HT1080 (cell line): ENCODE measurements at regions not wholly inside any gene's neighbourhood (a gene's known extent, or its start where the extent isn't known, plus 50 kb on each side); places are given as distances from the start of the nearest gene placed in this dataset.
"Not testable (repeated sequence)": the region's sequence is repeated elsewhere in the genome, so short reads cannot be mapped to it uniquely, and the experiment has no call there.

Source experiments
- DNase-seq: peaks from one replicate; pipeline ENCODE4 v3.0.0-alpha.2; 2015; ENCODE audit warnings: low read depth

GRCh38 chrX:121853762-121854613, 806.6 kb downstream of the GLUD2 start:
- DNase-seq: no peak

GRCh38 chrX:121854614-121854911, 807.2 kb downstream of the GLUD2 start:
- DNase-seq: no peak

GRCh38 chrX:121858867-121859647, 811.6 kb downstream of the GLUD2 start:
- DNase-seq: no peak

GRCh38 chrX:121863976-121864375, 816.6 kb downstream of the GLUD2 start:
- no peak for DNase-seq

- no peak for DNase-seq
Measured at GRCh38 chrX:121864561-121864960, 817.2 kb downstream of the GLUD2 start.

- no peak for DNase-seq
Measured at GRCh38 chrX:121869876-121870477, 822.6 kb downstream of the GLUD2 start.

- DNase-seq: no peak
Measured at GRCh38 chrX:121871122-121871521, 823.7 kb downstream of the GLUD2 start.

GRCh38 chrX:121876305-121876704, 828.9 kb downstream of the GLUD2 start:
- no peak for DNase-seq

GRCh38 chrX:121877337-121877736, 829.9 kb downstream of the GLUD2 start:
- DNase-seq: not testable (repeated sequence)

- no peak for DNase-seq
Measured at GRCh38 chrX:121886557-121886956, 839.1 kb downstream of the GLUD2 start.

- DNase-seq: no peak
Measured at GRCh38 chrX:121894756-121895155, 847.3 kb downstream of the GLUD2 start.

GRCh38 chrX:121902463-121902862, 855.1 kb downstream of the GLUD2 start:
- DNase-seq: no peak

- DNase-seq: no peak
Measured at GRCh38 chrX:121903961-121904360, 856.6 kb downstream of the GLUD2 start.

- no peak for DNase-seq
Measured at GRCh38 chrX:121921258-121921657, 873.8 kb downstream of the GLUD2 start.

- DNase-seq: no peak
Measured at GRCh38 chrX:121931567-121931966, 884.2 kb downstream of the GLUD2 start.

GRCh38 chrX:121932688-121933087, 885.3 kb downstream of the GLUD2 start:
- DNase-seq: no peak

GRCh38 chrX:121949041-121949760, 901.8 kb downstream of the GLUD2 start:
- DNase-seq: no peak

GRCh38 chrX:121958886-121959285, 911.5 kb downstream of the GLUD2 start:
- peak; percentile 67 for DNase-seq

- DNase-seq: peak; percentile 10
Measured at GRCh38 chrX:121975671-121976070, 928.3 kb downstream of the GLUD2 start.

- DNase-seq: no peak
Measured at GRCh38 chrX:121987163-121987562, 939.8 kb downstream of the GLUD2 start.

- DNase-seq: no peak
Measured at GRCh38 chrX:121987835-121988234, 940.4 kb downstream of the GLUD2 start.

- DNase-seq: no peak
Measured at GRCh38 chrX:122004127-122004526, 956.7 kb downstream of the GLUD2 start.
